Esophagus muscularis mucosa (tissue), 4 donors: ENCODE measurements at regions not wholly inside any gene's neighbourhood (a gene's known extent, or its start where the extent isn't known, plus 50 kb on each side); places are given as distances from the start of the nearest gene placed in this dataset.

Source experiments
- DNase-seq: peaks from one replicate; pipeline ENCODE4 v3.0.0-alpha.2; 2017; ENCODE audit errors: extremely low spot score
- H3K27ac ChIP-seq, 4 donors: fragments of 200-600 bp; sonication (generic); replicated peaks in 1 of 4; 1 replicate in 3 of 4; 2 replicates in 1 of 4; pipeline ENCODE4 v1.5.1; 2016 to 2019; ENCODE audit warnings: mild to moderate bottlenecking in 1 of 4
- H3K27me3 ChIP-seq, 4 donors: fragments of 200-600 bp; sonication (generic); one replicate each; pipeline versions ENCODE4 v1.5.1 to v1.6.0; 2016 to 2019
- H3K36me3 ChIP-seq, 4 donors: fragments of 200-600 bp; sonication (generic); one replicate each; pipeline ENCODE4 v1.5.1; 2016 to 2019
- H3K4me1 ChIP-seq, 4 donors: fragments of 200-600 bp; sonication (generic); one replicate each; pipeline ENCODE4 v1.5.1; 2016 to 2019
- H3K4me3 ChIP-seq, 4 donors: fragments of 200-600 bp; sonication (generic); 1 replicate in 2 of 4; 2 replicates in 2 of 4; pipeline ENCODE4 v1.5.1; 2016 to 2019; ENCODE audit warnings: mild to moderate bottlenecking in 4 of 4, moderate library complexity in 1 of 4
- H3K9me3 ChIP-seq, 4 donors: fragments of 200-600 bp; sonication (generic); 1 replicate in 3 of 4; 2 replicates in 1 of 4; pipeline ENCODE4 v1.5.1; 2016 to 2019
- EP300 ChIP-seq: sonication (generic); formaldehyde crosslinking; IDR thresholded peaks from one replicate; pipeline ENCODE4 v1.6.1; 2017; ENCODE audit warnings: antibody characterized with exemption
- POLR2A ChIP-seq: fragments of 450-650 bp; IDR thresholded peaks from one replicate; pipeline ENCODE4 v1.6.1; 2017; ENCODE audit warnings: antibody characterized with exemption, moderate library complexity, mild to moderate bottlenecking, low read depth
- POLR2AphosphoS5 ChIP-seq, 2 donors: sonication (generic); formaldehyde crosslinking; IDR thresholded peaks; one replicate each; pipeline ENCODE4 v1.6.1; 2017; ENCODE audit warnings: antibody characterized with exemption in 2 of 2
- WGBS: methylation state at CpG from one replicate; pipeline ENCODE4 v1.1.5; 2018; 5-methylcytosine and 5-hydroxymethylcytosine counted together
- intact Hi-C: fragments of 100-400 bp; cut with DNase I; formaldehyde crosslinking; loops from one replicate; pipeline ENCODE4 v1.15.1; 2023
- TF ChIP-seq, protein P1 (sequence below), 3 experiments: fragments of 200-600 bp in 2 of 3; fragments of 450-650 bp in 1 of 3; sonication (generic) in 2 of 3; IDR thresholded peaks; one replicate each; pipeline ENCODE4 v1.5.1; 2017 to 2019; ENCODE audit warnings: antibody characterized with exemption in 3 of 3, mild to moderate bottlenecking in 2 of 3, moderate library complexity in 1 of 3

DNA sequence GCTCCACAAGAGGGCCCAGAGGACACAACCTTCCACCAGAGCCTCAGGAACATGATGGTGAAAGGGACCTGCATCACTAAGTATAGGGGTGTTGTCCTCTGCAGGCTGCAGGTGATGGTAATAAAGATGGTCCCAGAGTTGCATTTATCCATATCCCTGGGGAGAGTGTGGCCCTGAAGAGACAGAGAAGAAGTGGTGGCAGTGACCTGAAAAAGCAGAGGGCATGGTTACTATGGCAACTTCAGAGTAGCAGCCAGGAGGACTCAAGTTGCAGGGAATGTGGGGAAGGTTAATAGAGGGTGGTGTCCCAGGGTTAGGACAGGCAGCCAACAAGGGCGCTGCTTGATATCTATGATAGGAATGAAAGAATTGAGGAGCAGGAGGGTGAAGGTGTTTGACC is 57.1 kb downstream of the HLA-A start:
- Histone ChIP-seq H3K9me3 (no peaks in the 10 kb centered on the region), H3K27me3 (no peaks in the 10 kb centered on the region), H3K4me1 (no peaks in the 10 kb centered on the region), H3K36me3 (no peaks in the 10 kb centered on the region), H3K4me3 (no peak overlapping the region), H3K27ac (no peak overlapping the region)
- intact Hi-C loops: no loop called here
- DNase-seq: no peak
- no peak for TF ChIP-seq EP300
- TF ChIP-seq, protein P1, sequence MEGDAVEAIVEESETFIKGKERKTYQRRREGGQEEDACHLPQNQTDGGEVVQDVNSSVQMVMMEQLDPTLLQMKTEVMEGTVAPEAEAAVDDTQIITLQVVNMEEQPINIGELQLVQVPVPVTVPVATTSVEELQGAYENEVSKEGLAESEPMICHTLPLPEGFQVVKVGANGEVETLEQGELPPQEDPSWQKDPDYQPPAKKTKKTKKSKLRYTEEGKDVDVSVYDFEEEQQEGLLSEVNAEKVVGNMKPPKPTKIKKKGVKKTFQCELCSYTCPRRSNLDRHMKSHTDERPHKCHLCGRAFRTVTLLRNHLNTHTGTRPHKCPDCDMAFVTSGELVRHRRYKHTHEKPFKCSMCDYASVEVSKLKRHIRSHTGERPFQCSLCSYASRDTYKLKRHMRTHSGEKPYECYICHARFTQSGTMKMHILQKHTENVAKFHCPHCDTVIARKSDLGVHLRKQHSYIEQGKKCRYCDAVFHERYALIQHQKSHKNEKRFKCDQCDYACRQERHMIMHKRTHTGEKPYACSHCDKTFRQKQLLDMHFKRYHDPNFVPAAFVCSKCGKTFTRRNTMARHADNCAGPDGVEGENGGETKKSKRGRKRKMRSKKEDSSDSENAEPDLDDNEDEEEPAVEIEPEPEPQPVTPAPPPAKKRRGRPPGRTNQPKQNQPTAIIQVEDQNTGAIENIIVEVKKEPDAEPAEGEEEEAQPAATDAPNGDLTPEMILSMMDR (IDR thresholded peaks at IDR 0.05): no peak
- no peak for TF ChIP-seq POLR2AphosphoS5 (IDR thresholded peaks at IDR 0.05)
- TF ChIP-seq POLR2A: no peak
- WGBS: 100% methylated on average over 1 of the region's 1 CpG

DNA sequence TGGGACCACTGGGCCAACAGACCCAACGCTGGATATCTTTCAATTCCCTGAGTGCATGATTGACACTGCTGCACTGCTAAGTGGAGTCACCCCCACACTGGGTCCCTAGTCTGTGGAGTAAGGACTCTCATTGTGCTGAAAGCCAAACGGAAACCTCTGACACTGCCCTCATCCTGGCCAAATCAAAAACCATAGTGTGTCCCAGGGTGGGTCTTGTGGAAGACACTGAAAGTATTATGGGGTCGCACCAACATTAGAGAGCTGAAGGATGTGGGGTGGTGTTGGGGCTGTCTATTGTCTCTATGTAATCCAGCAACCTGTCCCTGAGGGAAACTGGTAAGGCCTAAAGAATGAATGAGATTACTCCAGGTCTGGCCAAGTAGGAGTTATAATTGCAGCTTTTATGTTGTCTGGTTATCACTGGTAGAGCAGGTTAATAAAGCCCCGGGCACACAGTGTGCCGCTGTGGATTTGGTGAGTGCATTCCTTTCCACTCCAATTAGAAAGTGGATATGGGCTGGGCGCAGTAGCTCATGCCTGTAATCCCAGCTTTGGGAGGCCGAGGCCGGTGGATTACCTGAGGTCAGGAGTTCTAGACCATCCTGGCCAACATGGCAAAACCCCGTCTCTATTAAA is 57.9 kb downstream of the HLA-A start:
- Histone ChIP-seq H3K27ac (no peak overlapping the region), H3K4me1 (no peaks in the 10 kb centered on the region), H3K4me3 (no peak overlapping the region), H3K36me3 (no peaks in the 10 kb centered on the region), H3K9me3 (no peaks in the 10 kb centered on the region), H3K27me3 (no peaks in the 10 kb centered on the region)
- no peak for DNase-seq
- 95% methylated on average over 9 of the region's 9 CpGs for WGBS
- TF ChIP-seq POLR2A (no peak), EP300 (no peak), POLR2AphosphoS5 (IDR thresholded peaks at IDR 0.05) (no peak)
- TF ChIP-seq, protein P1 (IDR thresholded peaks at IDR 0.05): no peak
- intact Hi-C loops: no loop called here

DNA sequence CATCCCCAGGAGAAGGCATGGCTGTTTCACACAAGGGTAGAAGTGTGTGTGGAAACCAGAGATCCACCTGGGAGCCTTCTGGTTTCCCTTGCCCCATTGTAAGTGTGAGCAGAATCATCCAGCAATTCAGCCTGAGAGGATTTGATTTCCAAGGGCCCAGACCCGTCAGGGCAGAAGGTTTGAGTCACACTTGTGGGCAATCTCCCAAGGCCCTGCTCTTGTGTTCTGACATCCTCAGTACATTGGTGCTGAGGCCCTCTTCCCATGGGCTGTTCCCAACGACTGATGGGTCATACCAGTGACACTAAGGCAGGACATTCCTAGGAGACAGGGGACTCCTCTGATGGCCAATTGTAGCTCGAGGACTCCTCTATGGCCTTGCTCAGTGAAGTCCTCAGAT is 58.2 kb upstream of the POLR1H start:
- intact Hi-C loops: no loop called here
- Histone ChIP-seq H3K4me3 (no peak overlapping the region), H3K36me3 (no peaks in the 10 kb centered on the region), H3K27ac (no peak overlapping the region), H3K27me3 (peaks cover 0 to 16% (median 7%) of the 10 kb centered on the region in 4 donors), H3K4me1 (peaks cover 9 to 21% (median 20%) of the 10 kb centered on the region in 4 donors), H3K9me3 (no peaks in the 10 kb centered on the region)
- 53% methylated on average over 3 of the region's 3 CpGs for WGBS
- DNase-seq: no peak
- no peak for TF ChIP-seq EP300
- TF ChIP-seq POLR2A: no peak
- TF ChIP-seq POLR2AphosphoS5 (IDR thresholded peaks at IDR 0.05): no peak
- TF ChIP-seq, protein P1 (IDR thresholded peaks at IDR 0.05): no peak

DNA sequence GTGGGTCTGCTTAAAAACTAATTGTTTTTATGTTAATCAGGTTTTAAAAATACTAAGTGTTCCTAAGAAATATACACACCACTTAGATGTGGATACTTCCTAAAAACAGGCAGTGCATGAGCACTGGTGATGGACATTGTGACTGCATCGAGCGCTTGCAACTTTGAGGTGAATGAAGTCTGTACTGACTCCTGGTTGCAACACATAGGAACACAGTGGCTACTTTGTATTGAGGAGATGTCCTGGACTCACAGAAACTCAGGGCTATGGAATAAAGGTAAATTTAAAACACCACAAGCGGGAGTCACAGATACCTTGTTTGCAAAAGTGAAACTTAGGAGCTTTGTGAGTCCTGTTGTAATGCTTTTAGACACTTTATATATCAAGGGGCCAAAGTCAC is 55.6 kb upstream of the POLR1H start:
- no peak for TF ChIP-seq EP300
- Histone ChIP-seq H3K27me3 (peaks cover 0 to 42% (median 13%) of the 10 kb centered on the region in 4 donors), H3K4me3 (no peak overlapping the region), H3K27ac (no peak overlapping the region), H3K4me1 (peaks cover 9 to 23% (median 20%) of the 10 kb centered on the region in 4 donors), H3K9me3 (no peaks in the 10 kb centered on the region), H3K36me3 (peaks cover 0 to 5% (median 0%) of the 10 kb centered on the region in 4 donors)
- WGBS: 95% methylated on average over 3 of the region's 3 CpGs
- intact Hi-C loops: no loop called here
- DNase-seq: no peak

DNA sequence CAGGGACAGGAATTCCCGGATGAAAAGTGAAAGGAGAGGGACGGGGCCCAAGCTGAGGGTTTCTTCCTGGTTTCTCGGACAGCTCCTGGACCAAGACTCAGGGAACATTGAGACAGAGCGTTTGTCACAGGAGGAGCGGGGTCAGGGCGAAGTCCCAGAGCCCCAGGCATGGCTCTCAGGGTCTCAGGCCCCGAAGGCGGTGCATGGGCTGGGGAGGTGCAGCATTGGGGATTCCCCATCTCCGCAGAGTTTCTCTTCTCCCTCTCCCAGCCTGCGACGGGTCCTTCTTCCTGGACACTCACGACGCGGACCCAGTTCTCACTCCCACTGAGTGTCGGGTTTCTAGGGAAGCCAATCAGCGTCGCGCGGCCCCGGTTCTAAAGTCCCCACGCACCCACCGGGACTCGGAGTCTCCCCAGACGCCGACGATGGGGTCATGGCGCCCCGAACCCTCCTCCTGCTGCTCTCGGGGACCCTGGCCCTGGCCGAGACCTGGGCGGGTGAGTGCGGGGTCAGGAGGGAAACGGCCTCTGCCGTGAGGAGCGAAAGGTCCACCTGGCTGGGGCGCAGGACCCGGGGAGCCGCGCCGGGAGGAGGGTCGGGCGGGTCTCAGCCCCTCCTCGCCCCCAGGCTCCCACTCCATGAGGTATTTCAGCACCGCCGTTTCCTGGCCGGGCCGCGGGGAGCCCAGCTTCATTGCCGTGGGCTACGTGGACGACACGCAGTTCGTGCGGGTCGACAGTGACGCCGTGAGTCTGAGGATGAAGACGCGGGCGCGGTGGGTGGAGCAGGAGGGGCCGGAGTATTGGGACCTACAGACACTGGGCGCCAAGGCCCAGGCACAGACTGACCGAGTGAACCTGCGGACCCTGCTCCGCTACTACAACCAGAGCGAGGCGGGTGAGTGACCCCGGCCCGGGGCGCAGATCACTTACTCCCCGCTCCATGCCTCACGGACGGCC is 54.6 kb upstream of the POLR1H start:
- DNase-seq: peak; percentile 91
- Histone ChIP-seq H3K27me3 (peaks cover 0 to 47% (median 13%) of the 10 kb centered on the region in 4 donors), H3K27ac (peak overlapping the region in 3 of 4 donors; percentile 27 to 50 (median 46)), H3K36me3 (peaks cover 0 to 13% (median 0%) of the 10 kb centered on the region in 4 donors), H3K4me3 (peak overlapping the region; percentile 60 to 65 (median 62)), H3K4me1 (peaks cover 9 to 23% (median 20%) of the 10 kb centered on the region in 4 donors), H3K9me3 (no peaks in the 10 kb centered on the region)
- TF ChIP-seq POLR2AphosphoS5 (IDR thresholded peaks at IDR 0.05): peak in 1 of 2 donors; percentile 5
- TF ChIP-seq POLR2A: no peak
- intact Hi-C loops: no loop called here
- 7% methylated on average over 25 of the region's 74 CpGs for WGBS
